C4-2B (cell line): ENCODE measurements at regions not wholly inside any gene's neighbourhood (a gene's known extent, or its start where the extent isn't known, plus 50 kb on each side); places are given as distances from the start of the nearest gene placed in this dataset.

Experiments
- H3K27ac ChIP-seq: fragments of 450-650 bp; 2 replicates; pipeline ENCODE4 v1.5.1; 2017
- CTCF ChIP-seq: fragments of 450-650 bp; conservative IDR thresholded peaks from 2 replicates; pipeline ENCODE4 v1.5.1; 2017; ENCODE audit warnings: mild to moderate bottlenecking
- ZFX ChIP-seq: fragments of 450-650 bp; IDR thresholded peaks from 2 replicates; pipeline ENCODE4 v1.6.1; 2017

- no peak overlapping the region for H3K27ac ChIP-seq
- TF ChIP-seq ZFX (no peak), CTCF (no peak)
Measured at GRCh38 chr5:84816746-84817547, 432.3 kb upstream of the EDIL3 start.

GRCh38 chr5:84816160-84816559 is 431.5 kb upstream of the EDIL3 start:
- no peak overlapping the region for H3K27ac ChIP-seq
- TF ChIP-seq CTCF (no peak), ZFX (no peak)

GRCh38 chr5:84805473-84805872 is 420.8 kb upstream of the EDIL3 start:
- no peak overlapping the region for H3K27ac ChIP-seq
- no peak for TF ChIP-seq ZFX
- TF ChIP-seq CTCF, result no peak

GRCh38 chr5:84796399-84796798 is 411.7 kb upstream of the EDIL3 start:
- no peak overlapping the region for H3K27ac ChIP-seq
- TF ChIP-seq ZFX (no peak), CTCF (no peak)

- no peak overlapping the region for H3K27ac ChIP-seq
- TF ChIP-seq ZFX, result no peak
- no peak for TF ChIP-seq CTCF
Measured at GRCh38 chr5:84794486-84795035, 409.9 kb upstream of the EDIL3 start.

- no peak overlapping the region for H3K27ac ChIP-seq
- TF ChIP-seq ZFX, result no peak
Measured at GRCh38 chr5:84791730-84792129, 407.1 kb upstream of the EDIL3 start.

GRCh38 chr5:84791138-84791537 is 406.5 kb upstream of the EDIL3 start:
- TF ChIP-seq CTCF (no peak), ZFX (no peak)
- no peak overlapping the region for H3K27ac ChIP-seq

- no peak overlapping the region for H3K27ac ChIP-seq
- TF ChIP-seq CTCF (no peak), ZFX (no peak)
Measured at GRCh38 chr5:84790406-84790805, 405.7 kb upstream of the EDIL3 start.
